ENCODE measurements at regions not wholly inside any gene's neighbourhood (a gene's known extent, or its start where the extent isn't known, plus 50 kb on each side); places are given as distances from the start of the nearest gene placed in this dataset.

GRCh38 chr12:105935106-105935505, 203.6 kb downstream of the NUAK1 start:
- no peak for DNase-seq (ENCODE audit: low spot score)
- ATAC-seq: no peak

- ATAC-seq: no peak
Observed at GRCh38 chr12:105935981-105936380, 202.8 kb downstream of the NUAK1 start.

GRCh38 chr12:105936496-105936895, 202.3 kb downstream of the NUAK1 start:
- no peak for DNase-seq (ENCODE audit: low spot score)

More at GRCh38 chr12:105935981-105936380, 202.8 kb downstream of the NUAK1 start:
- no peak for DNase-seq (ENCODE audit: low spot score)

GRCh38 chr12:105937009-105937408, 201.7 kb downstream of the NUAK1 start:
- DNase-seq (ENCODE audit: low spot score) (no peak), ATAC-seq (no peak)

More at GRCh38 chr12:105936496-105936895, 202.3 kb downstream of the NUAK1 start:
- no peak for ATAC-seq

- DNase-seq (ENCODE audit: low spot score) (no peak), ATAC-seq (no peak)
Observed at GRCh38 chr12:105939181-105939721, 199.5 kb downstream of the NUAK1 start.

- no peak for DNase-seq (ENCODE audit: low spot score)
- no peak for ATAC-seq
Observed at GRCh38 chr12:105942281-105942680, 196.5 kb downstream of the NUAK1 start.

- no peak for DNase-seq (ENCODE audit: low spot score)
- ATAC-seq: no peak
Observed at GRCh38 chr12:105943525-105943924, 195.2 kb downstream of the NUAK1 start.

- DNase-seq (ENCODE audit: low spot score): no peak
- ATAC-seq: no peak
Observed at GRCh38 chr12:105944628-105945027, 194.1 kb downstream of the NUAK1 start.

GRCh38 chr12:105945880-105946279, 192.9 kb downstream of the NUAK1 start:
- ATAC-seq: no peak
- DNase-seq (ENCODE audit: low spot score): no peak

- DNase-seq (ENCODE audit: low spot score): no peak
- no peak for ATAC-seq
Observed at GRCh38 chr12:105946493-105946901, 192.3 kb downstream of the NUAK1 start.

- ATAC-seq: no peak
- no peak for DNase-seq (ENCODE audit: low spot score)
Observed at GRCh38 chr12:105947906-105948305, 190.8 kb downstream of the NUAK1 start.

GRCh38 chr12:105948331-105948730, 190.4 kb downstream of the NUAK1 start:
- DNase-seq (ENCODE audit: low spot score): no peak
- ATAC-seq: no peak

- ATAC-seq: no peak
- no peak for DNase-seq (ENCODE audit: low spot score)
Observed at GRCh38 chr12:105949391-105949790, 189.4 kb downstream of the NUAK1 start.

- no peak for DNase-seq (ENCODE audit: low spot score)
- ATAC-seq: no peak
Observed at GRCh38 chr12:105951732-105952131, 187.0 kb downstream of the NUAK1 start.

GRCh38 chr12:105954951-105955931, 183.5 kb downstream of the NUAK1 start:
- ATAC-seq (no peak), DNase-seq (ENCODE audit: low spot score) (no peak)

- DNase-seq (ENCODE audit: low spot score): no peak
- no peak for ATAC-seq
Observed at GRCh38 chr12:105955976-105956375, 182.8 kb downstream of the NUAK1 start.

- DNase-seq (ENCODE audit: low spot score) (no peak), ATAC-seq (no peak)
Observed at GRCh38 chr12:105956662-105957457, 181.9 kb downstream of the NUAK1 start.

- DNase-seq (ENCODE audit: low spot score): no peak
- ATAC-seq: no peak
Observed at GRCh38 chr12:105960319-105961083, 178.3 kb downstream of the NUAK1 start.

GRCh38 chr12:105961821-105962671, 176.7 kb downstream of the NUAK1 start:
- DNase-seq (ENCODE audit: low spot score): no peak
- no peak for ATAC-seq

All from left lobe of liver (tissue), 2 donors.